Esophagus mucosa (tissue), 1 donor: ENCODE measurements at regions not wholly inside any gene's neighbourhood (a gene's known extent, or its start where the extent isn't known, plus 50 kb on each side); places are given as distances from the start of the nearest gene placed in this dataset.
"Not testable (repeated sequence)": the region's sequence is repeated elsewhere in the genome, so short reads cannot be mapped to it uniquely, and the experiment has no call there.

ENCODE experiments used
- ATAC-seq: fragments of 200-7000 bp; cut with Tn5 transposase; one replicate; pipeline ENCODE4 v1.9.1; 2020
- donor health status: DM: yes; HTN: yes; CAD: no.

- ATAC-seq: no peak
These were observed 89.8 kb upstream of the FIBIN start for GRCh38 chr11:26904132-26904531.

GRCh38 chr11:26904801-26905200 lies 89.1 kb upstream of the FIBIN start:
- ATAC-seq: no peak

- ATAC-seq: peak; percentile 81
These were observed 88.5 kb upstream of the FIBIN start for GRCh38 chr11:26905368-26905767.

- no peak for ATAC-seq
These were observed 84.4 kb upstream of the FIBIN start for GRCh38 chr11:26909515-26909914.

GRCh38 chr11:26909991-26910591 lies 83.8 kb upstream of the FIBIN start:
- no peak for ATAC-seq

- no peak for ATAC-seq
These were observed 78.9 kb upstream of the FIBIN start for GRCh38 chr11:26914968-26915367.

GRCh38 chr11:26916805-26917204 lies 77.1 kb upstream of the FIBIN start:
- no peak for ATAC-seq

- ATAC-seq: no peak
These were observed 65.3 kb upstream of the FIBIN start for GRCh38 chr11:26928582-26928981.

- no peak for ATAC-seq
These were observed 64.0 kb upstream of the FIBIN start for GRCh38 chr11:26929806-26930517.

GRCh38 chr11:26930518-26931247 lies 63.2 kb upstream of the FIBIN start:
- ATAC-seq: no peak

- ATAC-seq: no peak
These were observed 62.7 kb upstream of the FIBIN start for GRCh38 chr11:26931248-26931631.

GRCh38 chr11:26931881-26932280 lies 62.0 kb upstream of the FIBIN start:
- no peak for ATAC-seq

GRCh38 chr11:26936109-26936508 lies 57.8 kb upstream of the FIBIN start:
- ATAC-seq: no peak

- no peak for ATAC-seq
These were observed 56.5 kb upstream of the FIBIN start for GRCh38 chr11:26937386-26937785.

- ATAC-seq: not testable (repeated sequence)
These were observed 53.4 kb upstream of the FIBIN start for GRCh38 chr11:26940501-26940900.

GRCh38 chr11:26942356-26942755 lies 51.6 kb upstream of the FIBIN start:
- ATAC-seq: no peak

- peak; percentile 20 for ATAC-seq
These were observed 50.3 kb upstream of the FIBIN start for GRCh38 chr11:26943636-26944035.
